Forelimb muscle (tissue), 1 donor: ENCODE measurements at regions not wholly inside any gene's neighbourhood (a gene's known extent, or its start where the extent isn't known, plus 50 kb on each side); places are given as distances from the start of the nearest gene placed in this dataset.
"Not testable (repeated sequence)": the region's sequence is repeated elsewhere in the genome, so short reads cannot be mapped to it uniquely, and the experiment has no call there.

Experiments
- DNase-seq: peaks from one replicate; pipeline ENCODE4 v3.0.0-alpha.2; 2013; ENCODE audit warnings: low read depth

GRCh38 chr1:163983097-163983496 is 575.9 kb upstream of the PBX1 start:
- DNase-seq = no peak

GRCh38 chr1:163985700-163986099 is 573.3 kb upstream of the PBX1 start:
- DNase-seq = no peak

DNA sequence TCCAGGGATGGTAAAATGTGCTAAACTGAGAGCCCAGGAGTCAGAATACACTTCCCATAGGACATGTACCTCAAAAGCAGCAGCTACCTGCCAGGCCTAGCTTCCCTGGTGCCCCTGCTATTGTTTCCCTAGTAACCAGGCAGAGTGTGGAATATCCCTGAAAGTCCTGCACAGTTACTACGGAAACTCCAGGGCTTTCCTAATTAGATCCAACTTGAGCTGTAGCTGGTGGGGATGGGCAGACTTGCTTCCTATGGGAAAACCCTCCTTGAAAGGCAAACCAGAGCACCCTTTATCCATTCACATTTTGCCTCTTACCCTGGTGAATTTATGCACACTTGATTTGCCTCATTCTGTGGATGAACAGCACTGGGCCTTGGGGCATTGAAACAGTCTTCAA is 559.9 kb upstream of the PBX1 start:
- no peak for DNase-seq

DNA sequence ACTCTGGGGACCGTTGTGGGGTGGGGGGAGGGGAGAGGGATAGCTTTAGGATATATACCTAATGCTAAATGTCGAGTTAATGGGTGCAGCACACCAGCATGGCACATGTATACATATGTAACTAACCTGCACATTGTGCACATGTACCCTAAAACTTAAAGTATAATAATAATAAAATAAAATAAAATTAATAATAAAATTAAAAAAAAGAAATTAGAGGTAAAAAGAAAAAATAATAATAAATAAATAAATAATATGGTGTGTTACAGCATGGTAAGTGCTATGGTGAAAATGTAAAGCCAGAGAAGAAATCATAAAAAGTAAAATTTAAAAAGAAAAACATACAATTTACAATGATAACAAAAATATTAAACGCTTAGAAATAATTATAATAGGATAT is 552.8 kb upstream of the PBX1 start:
- not testable (repeated sequence) for DNase-seq

- no peak for DNase-seq
These were observed 552.4 kb upstream of the PBX1 start for GRCh38 chr1:164006621-164007020.

GRCh38 chr1:164017239-164017638 is 541.7 kb upstream of the PBX1 start:
- no peak for DNase-seq

DNA sequence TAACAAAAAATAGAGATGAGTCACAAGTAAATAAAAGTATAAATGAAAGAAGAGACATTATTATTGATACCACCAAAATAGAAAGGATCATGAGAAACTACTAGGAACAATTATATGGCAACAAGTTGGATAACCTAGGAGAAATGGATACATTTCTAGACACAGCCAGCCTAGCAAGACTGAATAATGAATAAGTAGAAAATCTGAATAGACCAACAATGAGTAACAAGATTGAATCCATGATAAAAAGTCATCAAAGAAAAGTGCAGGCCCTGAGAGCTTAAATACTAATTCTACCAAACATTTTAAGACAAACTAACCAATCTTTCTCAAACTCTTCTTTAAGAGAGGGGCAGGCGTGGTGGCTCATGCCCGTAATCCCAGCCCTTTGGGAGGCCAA is 538.6 kb upstream of the PBX1 start:
- no peak for DNase-seq

DNA sequence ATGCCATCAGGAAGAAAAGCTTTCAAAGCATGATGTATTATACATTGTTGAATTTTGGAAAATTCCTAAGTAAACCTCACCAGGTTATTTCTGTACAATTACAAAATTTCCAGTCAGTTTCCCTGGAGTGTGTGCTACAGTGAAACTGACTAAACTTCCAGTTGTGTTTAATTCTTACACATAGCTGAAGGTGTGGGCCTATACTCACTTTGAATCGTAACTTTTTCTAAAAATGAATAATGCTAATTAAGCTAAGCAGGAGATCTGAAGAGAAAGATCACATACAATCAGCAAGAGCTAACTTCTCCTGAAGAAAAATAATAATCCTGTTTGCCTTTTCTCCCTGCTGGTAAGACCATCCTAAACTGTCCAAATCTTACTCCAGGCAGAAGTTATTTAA is 537.2 kb upstream of the PBX1 start:
- DNase-seq = no peak

DNA sequence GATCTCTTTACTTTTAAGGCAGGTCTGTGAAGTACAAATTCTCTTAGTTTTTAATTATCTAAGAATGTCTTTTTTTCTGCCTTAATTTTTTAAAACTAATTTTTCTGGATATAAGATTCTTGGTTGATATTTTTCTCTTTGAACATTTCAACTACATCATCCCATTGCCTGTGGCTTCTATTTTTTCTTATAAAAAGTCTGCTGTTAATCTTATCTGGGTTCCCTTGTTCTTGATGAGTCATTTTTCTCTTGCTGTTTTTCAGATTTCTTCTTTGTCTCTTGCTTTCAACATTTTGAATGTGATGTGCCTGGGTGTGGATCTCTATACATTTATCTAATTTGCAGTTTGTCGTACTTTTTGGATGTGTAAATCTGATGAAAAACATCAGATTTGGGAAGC is 525.2 kb upstream of the PBX1 start:
- no peak for DNase-seq

- DNase-seq = no peak
These were observed 518.2 kb upstream of the PBX1 start for GRCh38 chr1:164040754-164041153.

GRCh38 chr1:164051782-164052181 is 507.2 kb upstream of the PBX1 start:
- no peak for DNase-seq

DNA sequence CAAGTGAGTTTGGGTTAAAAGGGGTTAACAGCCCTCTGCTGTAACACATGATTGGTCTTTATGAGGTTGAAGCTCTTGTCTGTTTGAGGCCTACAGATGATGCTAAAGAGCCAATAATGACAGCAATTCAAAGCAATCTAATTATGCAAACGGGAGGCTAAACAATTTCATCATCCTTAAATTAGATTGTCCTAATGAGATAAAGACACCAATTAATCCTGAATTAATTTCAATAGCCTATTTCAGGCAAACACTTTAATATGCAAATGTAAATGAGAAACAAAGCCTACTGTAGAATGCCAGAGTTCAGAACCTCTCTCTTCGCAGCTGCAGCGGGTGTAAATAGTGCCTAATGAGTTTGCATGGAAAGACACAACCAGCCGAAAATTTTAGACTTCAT is 504.7 kb upstream of the PBX1 start:
- DNase-seq = no peak

DNA sequence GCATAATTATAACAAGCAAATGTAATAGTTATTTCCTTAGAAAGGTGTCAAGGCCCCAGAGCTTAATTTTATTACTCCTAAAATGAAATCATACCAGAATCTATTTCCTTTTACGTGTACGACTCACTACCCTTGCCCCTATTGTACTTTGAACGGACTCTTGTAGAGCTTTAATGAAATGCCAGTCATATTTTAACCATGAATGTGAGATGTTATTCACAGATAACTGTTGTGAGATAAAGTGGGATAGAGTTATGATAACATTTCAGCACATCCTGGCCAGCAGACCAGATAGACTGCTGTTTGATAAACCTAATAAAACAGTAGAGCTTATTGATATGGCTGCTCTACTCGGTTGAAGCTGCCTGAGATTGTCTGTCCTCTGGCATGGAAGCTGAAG is 500.8 kb upstream of the PBX1 start:
- no peak for DNase-seq

DNA sequence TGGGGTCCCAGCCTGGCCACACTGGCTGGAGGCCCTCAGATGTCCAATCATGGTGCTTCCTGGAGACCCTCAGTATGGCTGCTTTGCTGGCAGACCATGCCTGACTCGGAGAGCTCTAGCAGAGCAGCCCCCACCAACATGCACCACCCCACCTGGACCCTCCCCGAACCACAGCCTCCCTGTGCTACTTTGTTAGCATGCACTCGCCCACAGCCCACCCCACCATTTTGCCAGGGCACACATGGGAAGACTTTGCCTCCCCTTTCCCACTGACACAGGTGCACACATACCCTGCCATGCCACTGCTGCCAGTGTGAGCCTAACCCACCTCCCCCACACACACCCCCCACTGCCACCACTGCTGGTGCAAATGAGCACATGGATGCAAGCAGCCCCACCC is 497.5 kb upstream of the PBX1 start:
- DNase-seq = no peak

GRCh38 chr1:164064501-164064900 is 494.5 kb upstream of the PBX1 start:
- no peak for DNase-seq

DNA sequence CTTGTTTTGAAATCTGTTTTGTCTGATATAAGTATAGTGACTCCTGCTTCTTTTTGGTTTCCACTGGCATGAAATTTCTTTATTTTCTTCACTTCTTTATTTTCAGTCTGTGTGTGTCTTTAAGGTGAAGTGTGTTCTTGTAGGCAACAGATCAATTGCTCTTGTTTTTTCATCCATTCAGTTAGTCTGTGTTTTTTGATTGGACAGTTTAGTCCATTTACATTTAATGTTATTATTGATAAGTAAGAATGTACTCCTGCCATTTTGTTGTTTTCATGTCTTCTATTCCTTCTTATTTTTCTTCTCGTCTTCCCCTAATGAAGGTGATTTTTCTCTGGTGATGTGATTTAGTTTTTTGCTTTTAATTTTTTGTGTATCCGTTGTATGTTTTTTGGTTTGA is 487.7 kb upstream of the PBX1 start:
- DNase-seq = no peak

DNA sequence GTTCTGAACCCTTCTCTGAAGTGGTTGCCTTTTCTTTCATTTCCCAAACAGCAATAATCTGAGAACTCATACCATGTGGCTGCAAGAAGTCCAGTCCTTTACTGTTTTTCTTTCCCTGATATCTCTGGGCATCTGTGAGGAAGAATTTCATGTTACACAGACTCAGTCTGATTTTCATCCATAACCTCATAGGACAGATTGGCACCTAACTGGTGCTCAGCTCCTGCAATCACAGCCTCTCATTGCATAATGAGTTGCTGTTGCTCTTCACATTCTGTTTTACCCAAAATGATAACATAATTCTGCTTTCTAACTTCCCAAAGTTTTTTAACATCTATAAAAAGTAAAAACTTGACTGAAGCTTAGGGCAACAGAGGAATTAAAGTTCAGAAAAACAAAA is 472.2 kb upstream of the PBX1 start:
- no peak for DNase-seq

- DNase-seq = no peak
These were observed 471.0 kb upstream of the PBX1 start for GRCh38 chr1:164087906-164088453.

- no peak for DNase-seq
These were observed 466.2 kb upstream of the PBX1 start for GRCh38 chr1:164092603-164093353.

DNA sequence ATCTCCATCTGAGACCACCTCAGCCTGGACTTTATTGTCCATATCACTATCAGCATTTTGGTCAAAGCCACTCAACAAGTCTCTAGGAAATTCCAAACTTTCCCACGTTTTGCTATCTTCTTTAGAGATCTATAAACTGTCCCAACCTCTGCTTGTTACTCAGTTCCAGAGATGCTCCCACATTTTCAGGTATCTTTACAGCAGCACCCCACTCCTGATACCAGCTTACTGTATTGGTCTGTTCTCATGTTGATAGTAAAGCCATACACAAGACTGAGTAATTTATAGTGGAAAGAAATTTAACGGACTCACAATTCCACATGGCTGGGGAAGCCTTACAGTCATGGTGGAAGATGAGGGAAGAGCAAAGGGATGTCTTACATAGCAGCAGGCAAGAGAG is 465.4 kb upstream of the PBX1 start:
- no peak for DNase-seq

- no peak for DNase-seq
These were observed 457.2 kb upstream of the PBX1 start for GRCh38 chr1:164101802-164102201.

DNA sequence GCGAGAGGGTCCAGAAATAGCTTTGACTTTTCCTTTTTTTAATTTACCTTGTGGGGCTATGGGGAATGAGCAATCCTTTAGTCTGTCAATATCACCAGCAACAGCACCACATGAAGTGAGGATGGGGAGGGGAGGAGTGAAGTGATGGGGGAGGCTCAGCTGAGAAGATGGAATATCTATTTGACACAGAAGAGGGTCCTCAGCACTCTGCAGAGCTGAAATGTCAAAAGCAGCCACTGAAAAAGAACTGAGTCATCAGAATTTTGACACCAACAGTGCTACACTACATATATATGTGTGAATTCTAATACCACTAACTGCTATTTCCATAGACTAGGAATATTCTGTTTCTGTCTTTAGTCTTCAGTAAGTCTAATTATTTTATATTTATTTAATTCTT is 427.0 kb upstream of the PBX1 start:
- no peak for DNase-seq

- DNase-seq = no peak
These were observed 421.6 kb upstream of the PBX1 start for GRCh38 chr1:164137273-164137925.
